Lower lobe of right lung (tissue), 2 donors: ENCODE measurements at regions not wholly inside any gene's neighbourhood (a gene's known extent, or its start where the extent isn't known, plus 50 kb on each side); places are given as distances from the start of the nearest gene placed in this dataset.

Experiments
- ATAC-seq, 2 donors: fragments of 200-7000 bp; cut with Tn5 transposase; one replicate each; pipeline ENCODE4 v1.9.1; 2020 to 2022; ENCODE audit warnings: mild to moderate bottlenecking in 2 of 2, moderate library complexity in 2 of 2
- DNase-seq: peaks from one replicate; pipeline ENCODE4 v3.0.0-alpha.2; 2020
- H3K27ac ChIP-seq: fragments of 200-600 bp; one replicate; pipeline ENCODE4 v1.8.0; 2022
- H3K27me3 ChIP-seq: fragments of 200-600 bp; one replicate; pipeline ENCODE4 v1.8.0; 2022; ENCODE audit warnings: low read depth
- H3K36me3 ChIP-seq: fragments of 200-600 bp; one replicate; pipeline ENCODE4 v1.8.0; 2022; ENCODE audit warnings: mild to moderate bottlenecking
- H3K4me1 ChIP-seq: fragments of 200-600 bp; one replicate; pipeline ENCODE4 v1.8.0; 2022
- H3K4me3 ChIP-seq: fragments of 200-600 bp; one replicate; pipeline ENCODE4 v1.8.0; 2022; ENCODE audit warnings: mild to moderate bottlenecking
- H3K9me3 ChIP-seq: fragments of 200-600 bp; one replicate; pipeline ENCODE4 v1.8.0; 2022
- intact Hi-C: fragments of 100-400 bp; cut with DNase I; formaldehyde crosslinking; loops from one replicate; pipeline ENCODE4 v1.11.0; 2022
- TF ChIP-seq, protein P1 (sequence below): fragments of 200-600 bp; IDR thresholded peaks from one replicate; pipeline ENCODE4 v1.8.0; 2022; ENCODE audit warnings: antibody characterized with exemption, mild to moderate bottlenecking
- donor health status: DM: no; HTN: yes; CAD: no; lungs with severe emphysema.

DNA sequence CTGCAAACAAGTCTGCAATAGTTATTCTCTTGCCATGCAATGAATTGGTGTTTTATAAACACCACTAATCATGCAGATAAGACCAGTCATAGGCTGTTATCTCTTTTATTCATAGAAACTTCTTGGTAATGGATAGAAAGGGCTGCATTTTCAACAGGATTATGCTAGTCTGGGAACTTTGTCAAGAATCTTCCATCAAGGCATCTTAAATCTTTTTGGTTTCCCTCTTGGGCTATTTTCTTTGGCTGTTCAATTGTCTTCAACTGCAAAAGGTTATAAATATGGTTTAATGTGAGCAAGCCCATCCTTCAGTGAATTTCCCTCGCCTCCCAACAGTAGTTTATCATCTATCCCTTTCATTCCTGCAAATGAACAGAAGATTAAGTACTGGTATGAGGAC is 59.0 kb upstream of the MINAR1 start:
- intact Hi-C loops = no loop called here
- DNase-seq = no peak
- no peaks in the 10 kb centered on the region for H3K4me1 ChIP-seq

GRCh38 chr15:79373728-79374127 is 58.4 kb upstream of the MINAR1 start:
- Histone ChIP-seq H3K27ac (no peak overlapping the region), H3K4me3 (no peak overlapping the region), H3K36me3 (no peaks in the 10 kb centered on the region), H3K9me3 (no peaks in the 10 kb centered on the region), H3K4me1 (no peaks in the 10 kb centered on the region), H3K27me3 (no peaks in the 10 kb centered on the region)
- ATAC-seq (no peak), DNase-seq (no peak)
- intact Hi-C loops = no loop called here
- TF ChIP-seq, protein P1, sequence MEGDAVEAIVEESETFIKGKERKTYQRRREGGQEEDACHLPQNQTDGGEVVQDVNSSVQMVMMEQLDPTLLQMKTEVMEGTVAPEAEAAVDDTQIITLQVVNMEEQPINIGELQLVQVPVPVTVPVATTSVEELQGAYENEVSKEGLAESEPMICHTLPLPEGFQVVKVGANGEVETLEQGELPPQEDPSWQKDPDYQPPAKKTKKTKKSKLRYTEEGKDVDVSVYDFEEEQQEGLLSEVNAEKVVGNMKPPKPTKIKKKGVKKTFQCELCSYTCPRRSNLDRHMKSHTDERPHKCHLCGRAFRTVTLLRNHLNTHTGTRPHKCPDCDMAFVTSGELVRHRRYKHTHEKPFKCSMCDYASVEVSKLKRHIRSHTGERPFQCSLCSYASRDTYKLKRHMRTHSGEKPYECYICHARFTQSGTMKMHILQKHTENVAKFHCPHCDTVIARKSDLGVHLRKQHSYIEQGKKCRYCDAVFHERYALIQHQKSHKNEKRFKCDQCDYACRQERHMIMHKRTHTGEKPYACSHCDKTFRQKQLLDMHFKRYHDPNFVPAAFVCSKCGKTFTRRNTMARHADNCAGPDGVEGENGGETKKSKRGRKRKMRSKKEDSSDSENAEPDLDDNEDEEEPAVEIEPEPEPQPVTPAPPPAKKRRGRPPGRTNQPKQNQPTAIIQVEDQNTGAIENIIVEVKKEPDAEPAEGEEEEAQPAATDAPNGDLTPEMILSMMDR = no peak

More for the DNA sequence above, 59.0 kb upstream of the MINAR1 start:
- Histone ChIP-seq H3K36me3 (no peaks in the 10 kb centered on the region), H3K4me3 (no peak overlapping the region), H3K27me3 (no peaks in the 10 kb centered on the region), H3K9me3 (no peaks in the 10 kb centered on the region), H3K27ac (no peak overlapping the region)
- no peak for ATAC-seq
- TF ChIP-seq, protein P1 = no peak

GRCh38 chr15:79376383-79376782 is 55.8 kb upstream of the MINAR1 start:
- ATAC-seq = no peak
- H3K4me3 ChIP-seq = no peak overlapping the region
- DNase-seq = no peak

GRCh38 chr15:79378394-79379109 is 53.6 kb upstream of the MINAR1 start:
- no peak overlapping the region for H3K4me3 ChIP-seq
- intact Hi-C loops = no loop called here
- DNase-seq (no peak), ATAC-seq (no peak)
- H3K27ac ChIP-seq = no peak overlapping the region
- no peaks in the 10 kb centered on the region for H3K4me1 ChIP-seq
- H3K9me3 ChIP-seq = no peaks in the 10 kb centered on the region
- no peaks in the 10 kb centered on the region for H3K27me3 ChIP-seq
- TF ChIP-seq, protein P1 = no peak
- no peaks in the 10 kb centered on the region for H3K36me3 ChIP-seq

More at GRCh38 chr15:79376383-79376782, 55.8 kb upstream of the MINAR1 start:
- intact Hi-C loops = no loop called here
- Histone ChIP-seq H3K9me3 (no peaks in the 10 kb centered on the region), H3K27ac (no peak overlapping the region), H3K4me1 (no peaks in the 10 kb centered on the region), H3K36me3 (no peaks in the 10 kb centered on the region), H3K27me3 (no peaks in the 10 kb centered on the region)
- TF ChIP-seq, protein P1 = no peak

DNA sequence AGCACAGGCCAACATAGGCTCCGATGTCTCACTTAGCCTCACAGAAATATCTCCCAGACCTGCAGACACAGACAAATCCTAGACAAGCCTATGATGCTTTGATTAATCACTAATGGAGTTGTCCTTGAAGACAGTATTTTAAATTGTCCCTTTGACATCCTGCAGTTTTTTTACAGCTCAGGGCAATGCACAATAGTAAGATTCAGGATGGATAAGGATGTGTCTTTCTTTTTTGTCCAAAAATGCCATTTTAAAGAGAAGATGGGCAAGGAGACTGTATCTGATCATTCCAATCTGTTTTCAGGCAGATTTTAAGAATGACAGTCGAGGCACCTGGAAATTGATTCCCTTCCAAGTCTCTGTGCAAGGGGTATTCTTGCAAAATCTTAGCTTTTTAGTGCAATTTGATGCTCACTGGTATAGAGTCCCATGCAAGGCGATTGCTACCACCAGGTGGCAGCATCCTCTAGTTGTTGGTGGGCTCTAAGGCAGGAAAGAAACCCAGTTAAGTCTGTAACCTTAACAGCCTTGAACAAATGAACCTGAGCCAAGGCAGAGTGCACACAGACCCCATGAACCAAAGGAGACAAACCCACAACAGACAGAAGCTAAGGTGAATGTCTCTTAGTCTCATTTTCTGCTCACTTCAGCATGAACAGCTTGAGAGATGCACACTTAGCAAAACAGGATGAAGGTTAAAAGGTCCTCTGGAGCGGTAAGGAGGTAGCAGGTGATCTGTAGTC is 51.2 kb upstream of the MINAR1 start:
- Histone ChIP-seq H3K9me3 (no peaks in the 10 kb centered on the region), H3K4me3 (no peak overlapping the region), H3K27me3 (no peaks in the 10 kb centered on the region), H3K27ac (no peak overlapping the region), H3K4me1 (no peaks in the 10 kb centered on the region), H3K36me3 (no peaks in the 10 kb centered on the region)
- DNase-seq (peak; percentile 76), ATAC-seq (peak; percentile 83 to 85)
- TF ChIP-seq, protein P1 = peak; percentile 90
- intact Hi-C loops = no loop called here
